Fibroblast of skin of abdomen (primary cell): ENCODE measurements at regions not wholly inside any gene's neighbourhood (a gene's known extent, or its start where the extent isn't known, plus 50 kb on each side); places are given as distances from the start of the nearest gene placed in this dataset.
"Not testable (repeated sequence)": the region's sequence is repeated elsewhere in the genome, so short reads cannot be mapped to it uniquely, and the experiment has no call there.

Experiments
- DNase-seq: peaks from one replicate; pipeline ENCODE4 v3.0.0-alpha.2; 2013

DNA sequence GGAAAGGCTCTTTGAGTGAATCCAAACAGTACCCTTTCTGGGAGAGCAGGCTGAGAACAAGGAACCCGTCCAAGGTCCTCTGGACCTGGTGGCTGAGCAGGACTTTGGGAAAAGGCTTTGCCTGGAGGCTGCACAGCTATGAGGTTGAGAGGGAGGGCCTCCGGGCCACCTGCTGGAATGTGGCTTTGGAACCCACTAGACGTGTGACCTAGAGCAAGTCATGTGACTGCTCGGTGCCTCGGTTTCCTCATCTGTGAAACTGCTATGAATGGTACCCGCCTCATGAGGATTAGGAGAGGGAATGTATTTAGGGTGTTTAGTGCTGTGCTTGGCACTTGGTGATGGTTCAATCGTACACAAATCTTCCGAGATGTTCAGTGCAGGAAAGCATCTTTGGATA, 50.4 kb downstream of the HAPSTR1 start:
- DNase-seq, result no peak

DNA sequence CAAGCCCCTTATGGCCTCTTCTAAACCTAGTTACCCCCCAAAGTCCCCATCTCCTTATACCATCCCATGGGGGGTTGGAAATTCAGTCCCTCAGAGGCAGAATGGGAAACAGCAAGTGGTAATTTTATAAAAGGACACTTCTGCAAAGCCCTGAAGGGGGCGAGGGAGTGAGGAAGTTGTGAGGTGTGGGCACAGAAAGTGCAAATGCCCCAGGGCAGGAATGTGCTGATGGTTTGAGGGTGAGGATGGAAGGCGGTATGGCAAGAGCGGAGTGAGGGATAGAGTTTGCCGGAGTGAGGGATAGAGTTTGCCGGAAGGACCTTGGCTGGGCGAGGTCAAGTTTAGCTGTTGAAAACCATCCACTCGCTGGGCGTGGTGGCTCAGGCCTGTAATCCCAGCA, 52.7 kb downstream of the HAPSTR1 start:
- DNase-seq, result no peak

DNA sequence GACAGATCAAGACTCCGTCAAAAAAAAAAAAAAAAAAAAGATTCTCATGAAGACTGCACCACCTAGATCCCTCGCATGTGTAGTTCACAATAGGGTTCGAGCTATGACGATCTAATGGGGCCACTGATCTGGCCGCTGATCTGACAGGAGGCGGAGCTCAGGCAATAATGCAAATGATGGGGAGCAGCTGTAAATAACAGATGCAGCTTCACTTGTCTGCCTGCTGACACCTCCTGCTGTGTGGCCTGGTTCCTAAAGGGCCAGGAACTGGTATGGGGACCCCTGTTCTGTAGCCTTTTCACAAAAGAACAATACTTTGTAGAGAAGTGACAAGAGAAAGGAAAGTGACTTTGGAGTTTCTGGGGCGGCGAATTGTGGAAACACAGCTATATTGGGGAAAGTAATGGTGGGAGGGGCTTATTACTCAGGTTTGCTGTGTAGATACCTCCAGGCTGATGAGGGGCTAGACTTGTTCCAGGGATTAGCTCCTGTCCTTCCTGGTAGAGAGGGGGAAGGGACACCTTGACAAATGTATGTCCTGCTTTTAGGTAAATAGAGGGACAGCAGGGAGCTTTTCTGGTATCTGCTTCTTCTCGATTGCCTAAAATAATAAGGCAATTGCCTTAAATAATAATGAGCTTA, 57.1 kb downstream of the HAPSTR1 start:
- DNase-seq, result no peak

DNA sequence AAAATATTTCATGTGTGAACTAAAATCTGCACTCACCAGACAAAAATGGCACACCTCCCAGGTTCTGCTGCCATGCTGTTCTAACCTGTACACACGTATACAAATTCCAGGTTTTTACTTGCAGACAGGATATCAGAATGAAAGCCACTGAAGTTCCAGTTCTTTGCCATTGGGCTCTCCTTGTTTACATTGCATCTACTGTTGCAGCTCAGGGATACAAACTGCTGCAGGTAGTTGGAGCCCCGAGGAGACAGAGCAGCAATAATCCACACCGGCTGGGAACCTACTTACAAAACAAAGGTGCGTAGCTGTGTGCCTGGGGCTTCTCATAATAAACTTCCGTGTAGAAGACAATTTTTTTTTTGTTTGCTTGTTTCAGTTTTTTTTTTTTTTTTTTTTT, 59.6 kb downstream of the HAPSTR1 start:
- no peak for DNase-seq

DNA sequence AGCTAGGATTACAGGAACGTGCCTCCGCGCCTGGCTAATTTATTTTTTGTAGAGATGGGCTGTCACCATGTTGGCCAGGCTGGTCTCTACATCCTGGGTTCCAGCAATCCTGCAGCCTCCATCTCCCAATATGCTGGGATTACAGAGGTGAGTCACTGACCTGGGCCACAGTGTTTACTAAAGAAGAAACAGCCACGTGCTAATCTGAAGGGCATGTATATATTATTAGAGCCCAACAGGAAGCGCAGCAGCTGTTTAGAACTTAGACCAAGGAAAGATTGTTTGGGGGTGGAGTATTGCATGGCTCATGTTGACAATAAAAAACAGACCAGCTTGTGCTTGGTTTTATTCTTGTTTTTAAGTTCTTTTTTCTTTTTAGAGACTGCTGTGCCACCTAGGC, 60.2 kb downstream of the HAPSTR1 start:
- peak; percentile 40 for DNase-seq

DNA sequence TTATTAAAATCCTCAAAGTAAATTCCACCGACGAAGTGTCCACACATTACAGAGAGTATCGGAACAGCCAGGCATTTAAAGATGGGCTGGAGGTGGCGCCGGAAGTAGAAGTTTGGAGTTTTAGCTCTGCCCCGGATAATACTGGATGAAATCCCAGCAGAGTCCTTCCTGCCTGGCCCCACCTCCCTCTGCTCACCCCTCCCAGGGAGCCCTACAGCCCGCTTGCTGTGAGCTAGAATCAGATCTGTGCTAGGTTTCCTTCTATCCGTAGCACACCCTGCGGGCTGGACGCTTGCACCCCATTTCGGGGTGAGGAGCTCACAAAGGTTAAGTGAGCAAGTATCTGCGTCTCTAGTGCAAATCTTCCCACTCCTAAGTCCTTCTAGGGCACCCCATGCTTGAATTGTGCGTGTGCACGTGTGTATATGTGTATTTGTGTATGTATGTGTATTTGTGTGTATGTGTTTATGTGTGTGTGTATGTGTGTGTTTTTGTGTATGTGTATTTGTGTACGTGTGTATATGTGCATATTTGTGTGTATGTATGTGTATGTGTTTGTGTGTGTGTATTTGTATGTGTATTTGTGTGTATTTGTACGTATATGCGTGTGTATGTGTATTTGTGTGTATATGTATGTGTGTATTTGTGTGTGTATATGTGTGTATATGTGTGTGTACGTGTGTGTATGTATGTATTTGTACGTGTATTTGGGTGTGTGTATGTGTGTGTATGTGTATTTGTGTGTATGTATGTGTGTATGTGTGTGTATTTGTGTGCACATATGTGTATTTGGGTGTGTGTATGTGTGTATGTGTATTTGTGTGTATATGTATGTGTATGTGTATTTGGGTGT, 61.4 kb downstream of the HAPSTR1 start:
- no peak for DNase-seq

DNA sequence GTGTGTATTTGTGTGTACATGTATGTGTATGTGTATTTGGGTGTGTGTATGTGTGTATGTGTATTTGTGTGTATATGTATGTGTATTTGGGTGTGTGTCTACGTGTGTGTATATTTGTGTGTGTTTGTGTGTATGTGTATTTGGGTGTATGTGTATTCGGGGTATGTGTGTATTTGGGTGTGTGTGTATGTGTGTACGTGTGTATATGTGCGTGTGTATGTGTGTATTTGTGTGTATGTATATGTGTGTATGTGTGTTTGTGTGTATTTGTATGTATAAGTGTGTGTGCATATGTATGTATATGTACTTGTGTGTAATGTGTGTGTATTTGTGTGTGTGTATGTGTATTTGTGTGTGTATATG, 62.0 kb downstream of the HAPSTR1 start:
- DNase-seq, result no peak

DNA sequence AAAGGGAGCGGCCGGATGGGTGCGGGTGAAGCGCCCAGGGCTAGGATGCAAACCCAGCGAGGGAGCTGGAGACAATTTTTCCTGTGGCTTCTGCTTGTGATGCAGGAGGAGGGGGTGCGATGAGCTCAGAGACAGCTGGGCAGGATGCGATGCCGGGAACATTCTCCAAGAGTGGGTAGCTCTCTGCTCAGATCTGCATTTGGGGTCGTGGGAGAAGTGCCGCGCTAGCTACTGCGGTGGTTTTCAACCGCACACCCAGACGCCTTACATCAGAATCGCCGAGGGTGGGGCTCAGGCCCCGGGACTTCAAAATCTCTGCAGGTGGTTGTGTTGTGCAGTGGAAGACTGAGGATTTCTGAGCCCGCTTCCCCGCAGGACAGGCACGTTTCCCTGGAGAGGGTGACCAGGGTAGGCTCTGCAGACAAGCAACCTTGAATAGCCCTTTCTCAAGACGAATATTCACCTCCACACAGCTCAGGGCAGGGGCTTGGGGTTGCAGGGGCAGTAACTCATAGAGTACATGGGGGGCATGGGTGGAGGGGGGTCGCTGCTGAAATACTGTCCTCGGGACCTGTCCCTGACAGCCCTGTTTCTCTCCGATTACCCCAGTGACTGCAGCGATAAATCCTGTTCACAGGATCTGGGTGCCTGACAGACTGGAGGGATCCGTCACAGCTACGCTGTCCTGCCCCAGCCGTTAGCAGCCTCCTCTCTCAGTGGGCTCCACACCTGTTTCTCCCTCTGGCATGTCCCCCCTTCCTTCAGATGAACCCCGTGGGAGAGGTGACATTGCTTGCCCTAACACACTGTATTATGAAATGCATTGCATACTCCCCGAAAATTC, 63.3 kb downstream of the HAPSTR1 start:
- no peak for DNase-seq

DNA sequence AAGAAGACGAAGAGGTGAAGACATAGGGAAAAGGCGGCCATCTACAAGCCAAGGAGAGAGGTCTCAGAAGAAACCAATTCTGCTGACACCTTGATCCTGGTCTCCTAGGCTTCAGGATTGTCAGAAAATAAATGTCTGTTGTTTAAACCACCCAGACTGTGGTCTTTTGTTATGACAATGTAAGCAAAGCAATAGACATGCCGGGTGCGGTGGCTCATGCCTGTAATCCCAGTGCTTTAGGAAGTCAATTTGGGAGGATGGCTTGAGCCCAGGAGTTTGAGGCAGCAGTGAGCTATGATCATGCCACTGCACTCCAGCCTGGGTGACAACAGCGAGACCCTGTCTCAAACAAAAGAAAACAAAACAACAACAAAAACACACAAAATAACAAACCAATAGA, 64.4 kb downstream of the HAPSTR1 start:
- DNase-seq, result no peak

DNA sequence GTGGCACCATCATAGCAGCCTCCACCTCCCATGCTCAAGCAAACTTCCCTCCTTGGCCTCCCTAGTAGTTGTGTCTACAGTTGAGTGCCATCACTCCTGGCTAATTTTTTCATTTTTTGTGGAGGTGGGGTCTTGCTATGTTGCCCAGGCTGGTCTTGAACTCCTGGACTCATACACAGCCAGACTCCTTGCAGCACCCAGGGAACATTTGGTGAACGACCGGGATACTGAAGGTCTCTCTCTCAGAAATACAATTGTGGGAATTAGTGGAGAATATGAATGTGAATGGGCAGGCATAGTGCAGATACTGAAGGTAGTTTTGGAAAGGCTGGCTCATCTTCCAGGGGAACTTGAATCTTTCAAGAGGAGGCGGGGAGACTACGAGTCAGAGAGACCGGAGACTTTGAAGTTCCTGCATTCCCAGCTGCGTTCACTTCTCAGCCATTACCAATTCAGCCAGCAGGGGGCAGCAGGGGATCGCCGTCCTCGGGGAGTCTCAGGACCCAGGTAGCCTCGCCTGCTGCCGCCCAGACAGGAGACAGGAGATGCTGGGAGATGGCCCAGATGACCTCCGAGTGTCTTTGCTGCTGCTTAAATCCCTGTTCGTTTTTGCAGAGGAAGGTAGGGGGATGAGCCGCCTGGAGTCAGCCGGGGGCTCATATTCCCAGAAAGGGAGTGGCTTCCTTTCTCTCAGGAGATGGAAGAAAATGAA, 68.6 kb downstream of the HAPSTR1 start:
- DNase-seq, result peak; percentile 46

DNA sequence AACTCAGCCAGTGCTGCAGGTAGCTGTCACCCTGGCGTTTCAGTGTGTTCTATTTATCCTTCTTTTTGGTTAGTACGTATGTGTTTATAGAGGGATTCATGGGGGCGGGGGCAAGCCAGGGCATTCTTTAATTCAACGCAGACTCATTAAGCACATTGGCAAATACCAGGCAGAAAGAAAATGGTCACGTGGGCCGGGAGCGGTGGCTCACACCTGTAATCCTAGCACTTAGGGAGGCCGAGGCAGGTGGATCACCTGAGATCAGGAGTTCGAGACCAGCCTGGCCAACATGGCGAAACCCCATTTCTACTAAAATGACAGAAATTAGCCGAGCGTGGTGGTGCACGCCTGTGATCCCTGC, 69.1 kb downstream of the HAPSTR1 start:
- DNase-seq, result no peak

DNA sequence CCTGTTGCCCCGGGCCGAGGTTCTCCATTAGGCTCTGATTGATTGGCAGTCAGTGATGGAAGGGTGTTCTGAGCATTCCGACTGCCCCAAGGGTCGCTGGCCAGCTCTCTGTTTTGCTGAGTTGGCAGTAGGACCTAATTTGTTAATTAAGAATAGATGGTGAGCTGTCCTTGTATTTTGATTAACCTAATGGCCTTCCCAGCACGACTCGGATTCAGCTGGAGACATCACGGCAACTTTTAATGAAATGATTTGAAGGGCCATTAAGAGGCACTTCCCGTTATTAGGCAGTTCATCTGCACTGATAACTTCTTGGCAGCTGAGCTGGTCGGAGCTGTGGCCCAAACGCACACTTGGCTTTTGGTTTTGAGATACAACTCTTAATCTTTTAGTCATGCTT, 74.2 kb downstream of the HAPSTR1 start:
- no peak for DNase-seq

DNA sequence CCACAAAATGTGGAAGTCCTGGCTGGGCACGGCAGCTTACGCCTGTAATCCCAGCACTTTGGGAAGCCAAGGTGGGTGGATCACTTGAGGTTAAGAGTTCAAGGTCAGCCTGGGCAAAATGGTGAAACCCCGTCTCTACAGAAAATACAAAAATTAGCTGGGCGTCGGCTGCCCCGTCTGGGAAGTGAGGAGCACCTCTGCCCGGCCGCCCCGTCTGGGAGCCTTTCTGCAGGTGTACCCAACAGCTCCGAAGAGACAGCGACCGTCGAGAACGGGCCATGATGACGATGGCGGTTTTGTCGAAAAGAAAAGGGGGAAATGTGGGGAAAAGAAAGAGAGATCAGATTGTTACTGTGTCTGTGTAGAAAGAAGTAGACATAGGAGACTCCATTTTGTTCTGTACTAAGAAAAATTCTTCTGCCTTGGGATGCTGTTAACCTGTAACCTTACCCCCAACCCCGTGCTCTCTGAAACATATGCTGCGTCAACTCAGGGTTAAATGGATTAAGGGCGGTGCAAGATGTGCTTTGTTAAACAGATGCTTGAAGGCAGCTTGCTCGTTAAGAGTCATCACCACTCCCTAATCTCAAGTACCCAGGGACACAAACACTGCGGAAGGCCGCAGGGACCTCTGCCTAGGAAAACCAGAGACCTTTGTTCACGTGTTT, 75.0 kb downstream of the HAPSTR1 start:
- DNase-seq, result not testable (repeated sequence)

DNA sequence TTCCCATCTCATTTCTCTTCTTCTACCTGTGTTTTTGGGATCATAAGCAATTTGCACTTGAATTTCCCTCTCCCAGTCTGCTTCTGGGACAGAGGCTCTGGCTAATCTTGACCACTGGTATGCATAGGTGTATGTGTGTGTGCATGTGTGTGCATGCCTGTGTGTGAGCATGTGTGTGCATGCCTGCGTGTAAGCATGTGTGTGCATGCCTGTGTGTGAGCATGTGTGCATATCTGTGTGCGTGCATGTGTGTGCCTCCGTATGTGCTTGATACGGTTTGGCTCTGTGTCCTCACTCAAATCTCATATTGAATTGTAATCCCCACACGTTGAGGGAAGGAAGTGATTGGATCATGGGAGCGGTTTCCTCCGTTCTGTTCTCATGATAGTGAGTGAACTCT, 77.7 kb downstream of the HAPSTR1 start:
- no peak for DNase-seq

DNA sequence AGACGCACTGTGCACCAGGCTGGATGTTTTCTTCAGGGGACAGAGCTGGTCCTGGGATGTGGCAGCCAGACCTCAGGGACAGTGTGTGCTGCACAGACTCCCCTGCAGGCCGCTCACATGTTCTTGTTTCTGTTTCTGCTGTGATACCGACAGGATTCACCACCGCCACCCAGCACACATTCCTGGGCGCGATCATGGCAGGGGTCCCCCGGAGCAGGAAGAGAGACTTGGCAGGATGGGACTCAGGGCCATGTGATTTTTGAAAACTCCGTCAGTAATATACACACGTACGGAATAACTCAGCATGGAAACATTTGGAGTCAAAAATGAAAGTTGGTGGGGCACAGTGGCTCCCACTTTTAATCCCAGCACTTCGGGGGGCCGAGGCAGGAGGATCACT, 79.0 kb downstream of the HAPSTR1 start:
- DNase-seq, result no peak

DNA sequence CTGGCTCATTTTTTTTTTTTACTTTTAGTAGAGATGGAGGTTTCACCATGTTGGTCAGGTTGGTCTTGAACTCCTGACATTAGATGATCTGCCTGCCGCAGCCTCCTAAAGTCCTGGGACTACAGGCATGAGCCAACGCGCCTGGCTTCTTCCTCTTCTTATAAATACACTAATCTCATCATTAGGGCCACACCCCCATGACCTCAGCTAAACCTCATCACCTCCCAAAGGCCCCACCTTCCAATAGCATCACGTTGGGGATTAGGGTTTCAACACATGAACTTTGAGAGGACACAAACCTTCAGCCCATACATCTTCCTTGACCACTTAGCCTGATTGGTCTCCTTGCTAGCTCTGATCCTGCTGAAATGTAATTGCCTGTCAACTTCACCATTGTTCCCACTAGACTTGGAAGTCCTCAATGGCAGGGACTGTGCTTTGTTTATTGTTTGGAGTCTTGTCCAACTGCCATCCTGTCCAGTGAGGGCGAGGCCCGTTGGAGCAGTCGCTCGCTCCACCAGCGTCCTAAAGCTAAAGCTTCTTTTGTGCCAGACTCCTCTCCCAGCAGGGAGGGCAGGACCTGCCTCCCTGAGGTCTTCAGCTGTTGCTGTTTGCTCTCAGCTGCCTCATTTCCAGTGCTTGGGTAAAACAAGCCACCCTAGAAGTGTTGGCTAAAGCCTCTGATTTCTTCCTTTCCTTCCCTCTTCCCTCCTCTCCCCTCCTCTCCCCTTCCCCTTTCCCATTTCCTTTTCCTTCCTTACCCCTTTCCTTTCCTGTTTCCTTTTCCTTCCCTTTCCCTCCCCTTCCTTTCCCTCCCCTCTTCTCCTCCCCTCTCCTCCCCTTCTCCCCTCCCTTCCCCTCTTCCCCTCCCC, 85.3 kb downstream of the HAPSTR1 start:
- no peak for DNase-seq

DNA sequence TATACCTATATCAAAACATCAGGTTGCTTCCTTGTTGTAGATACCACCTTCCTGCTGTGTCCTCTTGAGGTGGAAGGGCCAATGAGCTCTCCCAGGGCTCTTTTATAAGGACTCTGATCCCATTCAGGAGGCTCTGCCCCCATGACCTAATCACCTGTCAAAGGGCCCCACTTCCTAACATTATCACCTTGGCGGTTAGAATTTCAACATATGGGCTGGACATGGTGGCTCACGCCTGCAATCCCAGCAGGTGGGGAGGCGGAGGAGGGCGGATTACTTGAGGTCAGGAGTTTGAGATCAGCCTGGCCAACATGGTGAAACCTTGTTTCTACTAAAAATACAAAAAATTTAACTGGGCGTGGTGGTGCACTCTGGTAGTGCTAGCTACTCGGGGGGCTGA, 86.4 kb downstream of the HAPSTR1 start:
- DNase-seq, result no peak

DNA sequence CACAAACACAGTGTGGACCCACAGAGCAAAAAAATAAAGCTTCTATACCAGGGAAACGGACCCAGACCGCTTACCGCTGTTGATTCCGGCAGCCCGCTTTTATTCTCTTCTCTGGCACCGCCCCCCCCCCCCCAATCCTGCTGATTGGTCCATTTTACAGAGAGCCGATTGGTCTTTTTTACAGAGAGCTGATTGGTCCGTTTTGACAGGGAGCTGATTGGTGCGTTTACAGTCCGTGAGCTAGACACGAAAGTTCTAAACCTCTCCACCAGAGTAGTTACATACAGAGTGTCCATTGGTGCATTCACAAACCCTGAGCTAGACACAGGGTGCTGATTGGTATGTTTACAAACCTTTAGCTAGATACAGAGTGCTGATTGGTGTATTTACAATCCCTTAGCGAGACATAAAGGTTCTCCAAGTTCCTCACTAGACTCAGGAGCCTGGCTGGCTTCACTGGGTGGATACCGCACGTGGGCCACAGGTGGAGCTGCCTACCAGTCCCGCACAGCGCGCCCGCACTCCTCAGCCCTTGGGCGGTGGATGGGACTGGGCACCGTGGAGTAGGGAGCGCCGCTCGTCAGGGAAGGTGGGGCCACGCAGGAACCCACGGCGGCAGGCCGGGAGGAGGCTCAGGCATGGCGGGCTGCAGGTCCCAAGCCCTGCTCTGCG, 92.4 kb downstream of the HAPSTR1 start:
- no peak for DNase-seq

DNA sequence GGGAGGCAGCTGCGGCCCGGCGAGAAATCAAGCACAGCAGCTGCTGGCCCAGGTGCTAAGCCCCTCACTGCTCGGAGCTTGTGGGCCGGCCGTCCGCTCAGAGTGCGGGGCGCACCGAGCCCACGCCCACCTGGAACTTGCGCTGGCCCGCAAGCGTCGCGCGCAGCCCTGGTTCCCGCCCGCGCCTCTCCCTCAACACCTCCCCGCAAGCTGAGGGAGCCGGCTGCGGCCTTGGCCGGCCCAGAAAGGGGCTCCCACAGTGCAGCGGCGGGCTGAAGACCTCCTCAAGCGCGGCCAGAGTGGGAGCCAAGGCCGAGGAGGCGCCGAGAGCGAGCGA, 92.9 kb downstream of the HAPSTR1 start:
- no peak for DNase-seq

DNA sequence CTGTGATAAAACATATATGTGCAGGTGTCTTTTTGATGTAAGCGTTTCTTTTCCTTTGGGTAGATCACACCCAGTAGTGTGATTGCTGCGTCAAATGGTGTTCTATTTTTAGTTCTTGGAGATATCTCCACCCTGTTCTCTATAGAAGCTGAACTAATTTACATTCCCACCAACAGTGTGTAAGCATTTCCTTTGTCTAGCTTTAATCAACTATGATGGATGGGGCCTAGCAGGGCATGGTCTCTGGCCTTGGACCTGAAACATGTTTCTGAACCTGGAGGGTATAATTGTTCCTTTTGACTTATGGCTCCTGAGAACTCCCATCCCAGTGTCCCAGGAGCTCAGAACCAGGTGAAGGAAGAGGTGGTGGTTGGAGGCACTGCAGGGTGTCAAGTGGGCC, 93.9 kb downstream of the HAPSTR1 start:
- no peak for DNase-seq

DNA sequence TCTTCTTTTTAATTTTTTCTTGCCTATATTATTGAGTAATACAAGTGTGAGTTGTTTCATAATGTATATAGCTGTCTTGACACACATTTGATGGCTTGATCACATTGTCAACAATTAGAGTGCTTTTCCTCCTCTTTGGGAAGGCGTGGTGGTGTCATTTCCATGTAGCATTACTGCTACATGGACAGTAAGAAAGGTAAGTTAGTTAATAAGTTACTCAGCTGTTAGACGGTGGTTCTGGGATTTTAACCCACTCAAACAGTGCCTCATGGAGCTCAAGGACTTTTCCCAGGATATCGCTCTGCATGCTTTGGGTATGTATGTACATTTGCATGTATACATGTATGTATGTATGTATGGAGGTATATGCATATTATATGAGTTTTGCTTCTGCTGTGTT, 94.6 kb downstream of the HAPSTR1 start:
- DNase-seq, result no peak
